A549 (cell line): ENCODE measurements at regions not wholly inside any gene's neighbourhood (a gene's known extent, or its start where the extent isn't known, plus 50 kb on each side); places are given as distances from the start of the nearest gene placed in this dataset.

Experiments
- BHLHE40 ChIP-seq: IDR thresholded peaks from 2 replicates; pipeline ENCODE4 v1.6.1; 2012; ENCODE audit warnings: low read depth, low read length, inconsistent platforms
- CEBPB ChIP-seq, 2 experiments: fragments of >200 bp in 1 of 2; sonication (Bioruptor Twin) in 1 of 2; formaldehyde crosslinking in 1 of 2; IDR thresholded peaks; 2 replicates each; pipeline ENCODE4 v1.6.1; 2012 to 2016
- CTCF ChIP-seq: fragments of >200 bp; sonication (Bioruptor Twin); formaldehyde crosslinking; IDR thresholded peaks from 3 replicates; pipeline ENCODE4 v1.5.1; 2016
- EP300 ChIP-seq, 2 experiments: fragments of >200 bp; sonication (Bioruptor Twin); formaldehyde crosslinking; IDR thresholded peaks; 2 replicates in 1 of 2; 3 replicates in 1 of 2; pipeline ENCODE4 v1.6.1; 2016 to 2017
- FOXS1 ChIP-seq: fragments of 250-450 bp; sonication (Bioruptor Pico); IDR thresholded peaks from 2 replicates; pipeline ENCODE4 v1.5.0; 2020; ENCODE audit warnings: mild to moderate bottlenecking, moderate library complexity
- JUN ChIP-seq, 2 experiments: fragments of >200 bp; sonication (Bioruptor Twin); formaldehyde crosslinking; IDR thresholded peaks; 2 replicates in 1 of 2; 3 replicates in 1 of 2; pipeline ENCODE4 v1.6.1; 2016 to 2017
- MAFK ChIP-seq: fragments of 450-650 bp; IDR thresholded peaks from 2 replicates; pipeline ENCODE4 v1.6.1; 2014; ENCODE audit not compliant: partially characterized antibody
- NFE2L2 ChIP-seq: fragments of 150-350 bp; conservative IDR thresholded peaks from 2 replicates; pipeline ENCODE4 v1.6.1; 2014; ENCODE audit warnings: low read length
- POLR2A ChIP-seq: IDR thresholded peaks from 2 replicates; pipeline ENCODE4 v1.6.1; 2012; ENCODE audit warnings: mild to moderate bottlenecking, low read length
- RARB ChIP-seq: fragments of 250-450 bp; sonication (Bioruptor Pico); IDR thresholded peaks from 2 replicates; pipeline ENCODE4 v1.8.0; 2021; ENCODE audit warnings: mild to moderate bottlenecking, moderate library complexity
- REST ChIP-seq: fragments of 200-600 bp; sonication (generic); IDR thresholded peaks from 2 replicates; pipeline ENCODE4 v1.6.1; 2016; ENCODE audit warnings: antibody characterized with exemption, mild to moderate bottlenecking, moderate library complexity
- SMC3 ChIP-seq: fragments of >200 bp; sonication (Bioruptor Twin); formaldehyde crosslinking; IDR thresholded peaks from 3 replicates; pipeline ENCODE4 v1.6.1; 2018; ENCODE audit warnings: inconsistent platforms
- USF2 ChIP-seq: fragments of 450-650 bp; IDR thresholded peaks from 2 replicates; pipeline ENCODE4 v1.6.1; 2014; ENCODE audit warnings: antibody characterized with exemption
- ZC3H11A ChIP-seq: fragments of 450-650 bp; IDR thresholded peaks from 2 replicates; pipeline ENCODE4 v1.6.1; 2014; ENCODE audit warnings: antibody characterized with exemption, mild to moderate bottlenecking

GRCh38 chr21:29486306-29486807 is 187.6 kb downstream of the BACH1 start:
- TF ChIP-seq MAFK (peak; percentile 41), CTCF (no peak), NFE2L2 (no peak), REST (no peak), EP300 (IDR thresholded peaks at IDR 0.05) (no peak), FOXS1 (CRISPR knock-in tag) (no peak), RARB (CRISPR knock-in tag) (no peak), BHLHE40 (no peak), POLR2A (no peak), USF2 (no peak), JUN (IDR thresholded peaks at IDR 0.05) (no peak), CEBPB (IDR thresholded peaks at IDR 0.05) (no peak), SMC3 (no peak), ZC3H11A (no peak)
